ENCODE measurements at regions not wholly inside any gene's neighbourhood (a gene's known extent, or its start where the extent isn't known, plus 50 kb on each side); places are given as distances from the start of the nearest gene placed in this dataset.

DNA sequence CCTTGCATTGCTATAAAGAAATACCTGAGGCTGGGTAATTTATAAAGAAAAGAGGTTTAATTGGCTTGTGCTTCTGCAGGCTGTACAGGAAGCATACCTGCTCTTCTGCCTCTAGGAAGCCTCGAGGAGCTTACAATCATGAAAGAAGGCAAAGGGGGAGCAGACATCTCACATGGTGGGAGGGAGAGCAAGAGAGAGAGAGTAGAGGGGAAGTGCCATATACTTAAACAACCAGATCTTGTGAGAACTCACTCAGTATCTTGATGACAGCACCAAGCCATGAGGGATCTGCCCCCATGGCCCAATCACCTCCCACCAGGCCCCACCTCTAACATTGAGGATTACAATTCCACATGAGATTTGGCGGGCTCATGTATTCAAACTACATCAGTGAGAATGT lies 79.1 kb upstream of the HECW1 start:
- Histone ChIP-seq H3K27ac (ENCODE audit: low read depth, low read length) (no peak overlapping the region), H3K79me2 (ENCODE audit: insufficient read depth, low read length) (no peaks in the 10 kb centered on the region), H3K27me3 (ENCODE audit: insufficient read depth, low read length) (no peaks in the 10 kb centered on the region), H4K20me1 (ENCODE audit: insufficient read depth, low read length) (no peaks in the 10 kb centered on the region), H3K4me1 (ENCODE audit: insufficient read depth, low read length) (peaks cover 4% of the 10 kb centered on the region), H2AFZ (ENCODE audit: low read depth, low read length) (no peak overlapping the region), H3K4me3 (ENCODE audit: insufficient read depth, low read depth, low read length) (no peak overlapping the region), H3K4me2 (ENCODE audit: low read length) (no peak overlapping the region), H3K36me3 (ENCODE audit: insufficient read depth, low read length) (no peaks in the 10 kb centered on the region), H3K9me3 (ENCODE audit: insufficient read depth, low read depth, low read length) (no peaks in the 10 kb centered on the region), H3K9ac (ENCODE audit: low read length) (no peak overlapping the region)
- peaks cover 16% of the 10 kb centered on the region for H3K9me3 Mint-ChIP-seq (ENCODE audit: unreplicated experiment)
- no peak for TF ChIP-seq EZH2 (IDR thresholded peaks at IDR 0.05; ENCODE audit: insufficient read depth, low read length)
- TF ChIP-seq, protein P1, sequence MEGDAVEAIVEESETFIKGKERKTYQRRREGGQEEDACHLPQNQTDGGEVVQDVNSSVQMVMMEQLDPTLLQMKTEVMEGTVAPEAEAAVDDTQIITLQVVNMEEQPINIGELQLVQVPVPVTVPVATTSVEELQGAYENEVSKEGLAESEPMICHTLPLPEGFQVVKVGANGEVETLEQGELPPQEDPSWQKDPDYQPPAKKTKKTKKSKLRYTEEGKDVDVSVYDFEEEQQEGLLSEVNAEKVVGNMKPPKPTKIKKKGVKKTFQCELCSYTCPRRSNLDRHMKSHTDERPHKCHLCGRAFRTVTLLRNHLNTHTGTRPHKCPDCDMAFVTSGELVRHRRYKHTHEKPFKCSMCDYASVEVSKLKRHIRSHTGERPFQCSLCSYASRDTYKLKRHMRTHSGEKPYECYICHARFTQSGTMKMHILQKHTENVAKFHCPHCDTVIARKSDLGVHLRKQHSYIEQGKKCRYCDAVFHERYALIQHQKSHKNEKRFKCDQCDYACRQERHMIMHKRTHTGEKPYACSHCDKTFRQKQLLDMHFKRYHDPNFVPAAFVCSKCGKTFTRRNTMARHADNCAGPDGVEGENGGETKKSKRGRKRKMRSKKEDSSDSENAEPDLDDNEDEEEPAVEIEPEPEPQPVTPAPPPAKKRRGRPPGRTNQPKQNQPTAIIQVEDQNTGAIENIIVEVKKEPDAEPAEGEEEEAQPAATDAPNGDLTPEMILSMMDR (IDR thresholded peaks at IDR 0.05; ENCODE audit: insufficient read depth, low read depth, low read length), result no peak
- H3K4me3 Mint-ChIP-seq (ENCODE audit: unreplicated experiment), result no peak overlapping the region
- H3K27me3 Mint-ChIP-seq (ENCODE audit: low read depth, unreplicated experiment), result peaks cover 3% of the 10 kb centered on the region
- DNase-seq (ENCODE audit: low read depth) (no peak), FAIRE-seq (no peak)
- H3K27ac Mint-ChIP-seq (ENCODE audit: unreplicated experiment), result no peak overlapping the region
- peaks cover 3% of the 10 kb centered on the region for H3K36me3 Mint-ChIP-seq (ENCODE audit: low read depth, unreplicated experiment)
- H3K4me1 Mint-ChIP-seq (ENCODE audit: low read depth, unreplicated experiment), result peaks cover under 1% of the 10 kb centered on the region

DNA sequence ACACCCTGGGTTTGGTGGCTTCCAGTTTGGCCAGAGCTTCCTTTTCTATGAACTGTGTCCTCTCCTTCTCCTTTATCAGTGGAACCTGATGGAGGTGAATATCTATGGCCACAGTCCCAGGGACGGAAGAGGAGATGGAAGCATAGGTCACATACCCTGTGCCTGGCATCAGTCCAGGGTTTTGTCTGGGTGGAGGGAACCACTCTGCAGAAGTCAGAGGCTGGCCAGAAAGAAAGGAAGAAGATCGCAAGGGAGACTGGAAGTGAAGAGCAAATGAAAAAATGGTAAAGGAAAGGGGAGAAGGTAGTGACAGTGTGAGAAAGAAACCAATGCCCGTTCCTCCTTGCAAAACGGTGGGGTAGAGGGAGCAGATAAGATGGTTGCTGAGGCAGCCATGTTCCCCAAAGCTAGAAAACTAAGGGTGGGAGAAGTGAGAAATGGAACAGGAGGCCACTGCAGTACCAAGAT lies 77.9 kb upstream of the HECW1 start:
- DNase-seq (ENCODE audit: low read depth) (no peak), FAIRE-seq (no peak)
- Histone ChIP-seq H3K4me1 (ENCODE audit: insufficient read depth, low read length) (peaks cover 4% of the 10 kb centered on the region), H4K20me1 (ENCODE audit: insufficient read depth, low read length) (no peaks in the 10 kb centered on the region), H3K27me3 (ENCODE audit: insufficient read depth, low read length) (no peaks in the 10 kb centered on the region), H3K4me2 (ENCODE audit: low read length) (no peak overlapping the region), H3K9ac (ENCODE audit: low read length) (no peak overlapping the region), H3K79me2 (ENCODE audit: insufficient read depth, low read length) (no peaks in the 10 kb centered on the region), H3K4me3 (ENCODE audit: insufficient read depth, low read depth, low read length) (no peak overlapping the region), H2AFZ (ENCODE audit: low read depth, low read length) (no peak overlapping the region), H3K27ac (ENCODE audit: low read depth, low read length) (no peak overlapping the region), H3K9me3 (ENCODE audit: insufficient read depth, low read depth, low read length) (no peaks in the 10 kb centered on the region), H3K36me3 (ENCODE audit: insufficient read depth, low read length) (no peaks in the 10 kb centered on the region)
- peaks cover 3% of the 10 kb centered on the region for H3K36me3 Mint-ChIP-seq (ENCODE audit: low read depth, unreplicated experiment)
- peaks cover 1% of the 10 kb centered on the region for H3K4me1 Mint-ChIP-seq (ENCODE audit: low read depth, unreplicated experiment)
- no peak overlapping the region for H3K4me3 Mint-ChIP-seq (ENCODE audit: unreplicated experiment)
- peaks cover 3% of the 10 kb centered on the region for H3K27me3 Mint-ChIP-seq (ENCODE audit: low read depth, unreplicated experiment)
- TF ChIP-seq, protein P1 (IDR thresholded peaks at IDR 0.05; ENCODE audit: insufficient read depth, low read depth, low read length), result no peak
- no peak for TF ChIP-seq EZH2 (IDR thresholded peaks at IDR 0.05; ENCODE audit: insufficient read depth, low read length)
- peaks cover 18% of the 10 kb centered on the region for H3K9me3 Mint-ChIP-seq (ENCODE audit: unreplicated experiment)
- no peak overlapping the region for H3K27ac Mint-ChIP-seq (ENCODE audit: unreplicated experiment)

DNA sequence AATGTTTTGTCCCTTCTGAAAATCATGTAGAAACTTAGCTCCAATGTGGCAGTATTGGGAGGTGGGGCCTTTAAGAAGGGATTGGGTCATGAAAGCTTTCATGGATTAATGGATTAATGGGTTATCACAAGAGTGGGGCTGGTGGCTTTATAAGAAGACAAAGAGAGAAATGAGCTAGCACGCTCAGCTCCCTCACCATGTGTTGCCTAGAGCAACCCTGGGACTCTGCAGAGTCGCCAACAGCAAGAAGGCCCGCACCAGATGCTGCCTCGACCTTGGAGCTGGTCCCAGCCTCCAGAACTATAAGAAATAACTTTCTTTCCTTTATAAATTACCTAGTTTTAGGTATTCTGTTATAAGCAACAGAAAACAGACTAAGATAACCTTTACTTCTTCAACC lies 74.9 kb upstream of the HECW1 start:
- Histone ChIP-seq H3K79me2 (ENCODE audit: insufficient read depth, low read length) (no peaks in the 10 kb centered on the region), H3K27ac (ENCODE audit: low read depth, low read length) (peak overlapping the region; percentile 37), H3K36me3 (ENCODE audit: insufficient read depth, low read length) (no peaks in the 10 kb centered on the region), H2AFZ (ENCODE audit: low read depth, low read length) (no peak overlapping the region), H3K27me3 (ENCODE audit: insufficient read depth, low read length) (no peaks in the 10 kb centered on the region), H3K4me2 (ENCODE audit: low read length) (no peak overlapping the region), H3K9me3 (ENCODE audit: insufficient read depth, low read depth, low read length) (peaks cover under 1% of the 10 kb centered on the region), H4K20me1 (ENCODE audit: insufficient read depth, low read length) (no peaks in the 10 kb centered on the region), H3K9ac (ENCODE audit: low read length) (no peak overlapping the region), H3K4me3 (ENCODE audit: insufficient read depth, low read depth, low read length) (no peak overlapping the region), H3K4me1 (ENCODE audit: insufficient read depth, low read length) (peaks cover 4% of the 10 kb centered on the region)
- Mint-ChIP-seq H3K4me3 (ENCODE audit: unreplicated experiment) (no peak overlapping the region), H3K9me3 (ENCODE audit: unreplicated experiment) (peaks cover 27% of the 10 kb centered on the region), H3K4me1 (ENCODE audit: low read depth, unreplicated experiment) (peaks cover 1% of the 10 kb centered on the region), H3K27me3 (ENCODE audit: low read depth, unreplicated experiment) (no peaks in the 10 kb centered on the region), H3K36me3 (ENCODE audit: low read depth, unreplicated experiment) (peaks cover 3% of the 10 kb centered on the region), H3K27ac (ENCODE audit: unreplicated experiment) (no peak overlapping the region)
- TF ChIP-seq, protein P1 (IDR thresholded peaks at IDR 0.05; ENCODE audit: insufficient read depth, low read depth, low read length), result no peak
- no peak for TF ChIP-seq EZH2 (IDR thresholded peaks at IDR 0.05; ENCODE audit: insufficient read depth, low read length)
- DNase-seq (ENCODE audit: low read depth) (no peak), FAIRE-seq (no peak)

All from astrocyte (in vitro differentiated cells and primary cell).